Colonic mucosa (tissue), 4 donors: ENCODE measurements at regions not wholly inside any gene's neighbourhood (a gene's known extent, or its start where the extent isn't known, plus 50 kb on each side); places are given as distances from the start of the nearest gene placed in this dataset.

ENCODE experiments used
- DNase-seq: peaks from one replicate; pipeline ENCODE4 v3.0.0-alpha.2; 2020
- H3K27ac ChIP-seq: fragments of 200-600 bp; one replicate; pipeline ENCODE4 v1.8.0; 2021
- H3K27me3 ChIP-seq: fragments of 200-600 bp; one replicate; pipeline ENCODE4 v1.8.0; 2021
- H3K36me3 ChIP-seq: fragments of 200-600 bp; one replicate; pipeline ENCODE4 v1.8.0; 2021
- H3K4me1 ChIP-seq: fragments of 200-600 bp; one replicate; pipeline ENCODE4 v1.8.0; 2021; ENCODE audit warnings: mild to moderate bottlenecking
- H3K4me3 ChIP-seq: fragments of 200-600 bp; one replicate; pipeline ENCODE4 v1.8.0; 2021
- H3K9ac ChIP-seq, 2 donors: one replicate each; pipeline ENCODE4 v1.7.0; 2013; ENCODE audit warnings: control low read depth in 2 of 2, low read depth in 2 of 2, low read length in 2 of 2
- H3K9me3 ChIP-seq: fragments of 200-600 bp; one replicate; pipeline ENCODE4 v1.8.0; 2021
- CTCF ChIP-seq: fragments of 200-600 bp; IDR thresholded peaks from one replicate; pipeline ENCODE4 v1.8.0; 2022; ENCODE audit warnings: antibody characterized with exemption, mild to moderate bottlenecking
- intact Hi-C: fragments of 100-400 bp; cut with DNase I; formaldehyde crosslinking; loops from one replicate; pipeline ENCODE4 v1.14.1; 2022
- donor health status: healthy.
- donor health status: DM: no; HTN: no; CAD: no.
- donor health status: DM: no; HTN: no; CAD: no.

- Histone ChIP-seq H3K4me3 (no peak overlapping the region), H3K27ac (no peak overlapping the region), H3K9me3 (no peaks in the 10 kb centered on the region), H3K36me3 (no peaks in the 10 kb centered on the region), H3K27me3 (no peaks in the 10 kb centered on the region), H3K9ac (no peak overlapping the region), H3K4me1 (no peaks in the 10 kb centered on the region)
- TF ChIP-seq CTCF = no peak
- DNase-seq = no peak
- intact Hi-C loops = no loop called here
These were observed 394.3 kb downstream of the OSTF1 start for GRCh38 chr9:75482566-75482965.

DNA sequence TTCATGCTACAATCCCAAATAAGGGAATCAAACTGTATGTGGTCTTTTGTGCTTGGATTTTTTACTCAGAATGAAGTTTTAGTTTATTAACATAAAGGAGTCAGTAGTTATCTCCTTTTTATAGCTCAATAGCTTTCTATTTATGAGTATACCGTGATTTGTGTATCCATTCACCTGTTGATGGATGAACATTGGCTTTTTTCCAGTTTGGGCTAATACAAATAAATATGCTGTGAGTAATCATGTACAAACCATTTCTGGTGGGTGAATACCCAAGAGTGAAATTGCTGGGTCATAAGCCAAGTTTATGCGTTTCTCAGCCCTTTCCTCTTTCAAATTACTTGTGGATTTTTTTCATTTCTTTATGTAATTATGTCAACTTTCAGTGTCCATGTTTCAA, 395.3 kb downstream of the OSTF1 start:
- no peaks in the 10 kb centered on the region for H3K9me3 ChIP-seq
- DNase-seq = no peak
- H3K4me1 ChIP-seq = no peaks in the 10 kb centered on the region
- no peak overlapping the region for H3K27ac ChIP-seq
- no peak overlapping the region for H3K9ac ChIP-seq
- H3K27me3 ChIP-seq = no peaks in the 10 kb centered on the region
- intact Hi-C loops = no loop called here
- no peaks in the 10 kb centered on the region for H3K36me3 ChIP-seq
- TF ChIP-seq CTCF = no peak
- H3K4me3 ChIP-seq = no peak overlapping the region

DNA sequence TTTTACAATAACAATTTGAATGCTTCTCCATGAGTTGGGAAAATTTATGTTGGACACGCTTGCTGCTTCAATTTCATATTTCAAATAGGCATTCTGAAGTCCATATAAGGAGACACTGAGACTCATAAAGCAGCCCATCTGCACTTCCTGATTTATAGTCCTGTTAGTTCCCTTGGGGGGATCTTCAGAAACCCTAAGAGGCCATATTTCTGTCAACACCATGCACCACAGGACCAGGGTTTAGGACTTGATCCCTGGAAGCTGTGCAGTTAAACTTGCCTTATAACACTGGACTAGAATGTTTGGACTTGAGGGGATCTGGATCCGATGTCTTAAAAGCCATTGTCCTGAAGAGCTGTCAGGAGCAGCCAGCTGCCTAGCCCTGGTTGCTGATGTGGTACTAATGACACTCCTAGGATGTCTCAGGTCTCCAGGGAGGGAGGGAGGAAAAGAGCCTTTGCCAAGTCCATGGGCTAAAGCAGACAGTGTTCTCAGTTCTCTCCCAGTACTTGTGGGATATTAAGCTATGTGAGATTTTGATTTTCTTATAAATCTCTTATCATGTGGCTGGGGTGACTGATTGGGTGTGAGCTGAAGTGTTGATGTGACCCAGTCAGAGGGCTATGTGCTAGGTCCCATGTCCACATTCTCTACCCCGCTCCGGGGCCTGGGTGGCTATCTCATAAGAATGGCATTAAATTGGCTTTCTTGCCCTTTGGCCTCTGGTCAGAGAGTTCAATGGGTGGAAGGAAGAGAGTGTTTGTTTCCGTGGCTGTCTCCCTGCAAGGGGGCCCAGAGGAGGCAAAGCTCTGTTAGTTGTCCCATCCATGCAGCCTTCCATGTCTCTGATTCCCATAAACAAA, 399.8 kb downstream of the OSTF1 start:
- no peak for TF ChIP-seq CTCF
- Histone ChIP-seq H3K4me1 (no peaks in the 10 kb centered on the region), H3K9me3 (no peaks in the 10 kb centered on the region), H3K9ac (no peak overlapping the region), H3K4me3 (no peak overlapping the region), H3K36me3 (no peaks in the 10 kb centered on the region), H3K27me3 (no peaks in the 10 kb centered on the region), H3K27ac (no peak overlapping the region)
- DNase-seq = no peak
- intact Hi-C loops = no loop called here

- TF ChIP-seq CTCF = no peak
- intact Hi-C loops = no loop called here
These were observed 400.4 kb downstream of the OSTF1 start for GRCh38 chr9:75488719-75489110.

GRCh38 chr9:75490326-75490725, 400.1 kb upstream of the PCSK5 start:
- no peaks in the 10 kb centered on the region for H3K9me3 ChIP-seq
- intact Hi-C loops = no loop called here
- H3K4me1 ChIP-seq = no peaks in the 10 kb centered on the region
- H3K4me3 ChIP-seq = no peak overlapping the region
- TF ChIP-seq CTCF = no peak
- H3K27ac ChIP-seq = no peak overlapping the region
- no peaks in the 10 kb centered on the region for H3K36me3 ChIP-seq
- H3K27me3 ChIP-seq = no peaks in the 10 kb centered on the region
- H3K9ac ChIP-seq = no peak overlapping the region
- DNase-seq = no peak

More at GRCh38 chr9:75488719-75489110, 400.4 kb downstream of the OSTF1 start:
- no peaks in the 10 kb centered on the region for H3K27me3 ChIP-seq
- H3K27ac ChIP-seq = no peak overlapping the region
- no peaks in the 10 kb centered on the region for H3K36me3 ChIP-seq
- no peak overlapping the region for H3K9ac ChIP-seq
- H3K9me3 ChIP-seq = no peaks in the 10 kb centered on the region
- no peaks in the 10 kb centered on the region for H3K4me1 ChIP-seq
- H3K4me3 ChIP-seq = no peak overlapping the region
- DNase-seq = no peak
